DMS114 treated with DMSO at 0.1 percent for 48 hours (cell line): ENCODE measurements at regions not wholly inside any gene's neighbourhood (a gene's known extent, or its start where the extent isn't known, plus 50 kb on each side); places are given as distances from the start of the nearest gene placed in this dataset.

Experiments
- DNase-seq: peaks from one replicate; lab custom pipeline; 2025; ENCODE audit not compliant: unreplicated experiment; lab: John Stamatoyannopoulos, UW

DNA sequence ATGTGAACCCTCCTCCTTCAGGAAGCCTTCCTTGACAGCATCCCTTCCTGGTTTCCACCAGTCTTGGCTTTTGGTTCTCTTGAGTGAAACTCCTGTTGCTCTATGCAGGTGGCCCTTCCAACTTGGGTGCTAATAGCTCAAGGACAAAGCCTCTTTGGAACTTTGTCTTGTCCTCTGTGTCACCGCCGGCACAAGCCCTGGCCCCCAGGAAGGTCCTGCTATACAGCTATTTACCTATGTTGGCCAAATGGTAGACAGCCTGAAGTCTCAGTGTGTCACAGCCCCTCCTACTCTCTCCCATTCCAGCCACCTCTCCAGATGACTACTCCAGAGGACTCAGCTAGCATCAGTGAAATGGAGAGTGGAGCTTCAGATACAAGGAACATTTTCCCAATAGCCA lies 94.7 kb upstream of the ZNF618 start:
- DNase-seq: no peak

DNA sequence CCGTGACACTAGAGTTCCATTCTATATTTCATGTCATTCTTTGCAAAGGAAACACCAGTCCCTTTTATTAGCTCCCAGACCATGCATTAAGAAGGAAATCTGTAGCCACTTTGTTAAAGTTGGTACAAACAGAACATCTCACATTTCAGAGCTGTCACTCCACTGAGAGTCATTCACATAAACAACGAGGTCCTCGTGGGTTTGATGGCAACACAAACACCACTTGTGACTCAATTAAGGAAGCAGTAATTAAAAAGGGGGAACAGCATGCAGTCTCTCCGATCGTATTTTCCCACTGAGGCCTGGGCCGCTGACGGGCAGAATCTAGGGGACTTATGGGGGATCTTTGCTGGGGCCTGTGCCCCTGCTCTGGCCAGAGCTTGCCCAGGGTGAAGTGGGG lies 94.2 kb upstream of the ZNF618 start:
- no peak for DNase-seq

DNA sequence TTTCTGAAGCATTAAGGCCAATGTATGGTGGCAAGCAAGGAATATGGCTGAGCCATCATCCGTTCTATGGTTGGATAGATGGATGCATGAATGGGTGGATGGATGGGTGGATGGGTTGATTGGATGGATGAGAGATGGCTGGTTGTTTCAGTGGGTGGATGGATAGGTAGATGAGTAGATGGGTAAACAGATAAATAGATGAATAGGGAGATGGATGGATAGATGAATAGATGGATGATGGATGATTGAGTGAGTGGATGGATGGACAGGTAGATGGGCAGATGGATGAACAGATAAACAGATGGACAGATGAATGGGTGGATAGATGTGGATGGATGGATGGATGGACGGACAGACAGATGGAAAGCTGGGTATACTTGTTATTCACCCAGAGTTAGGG lies 92.6 kb upstream of the ZNF618 start:
- DNase-seq: no peak

DNA sequence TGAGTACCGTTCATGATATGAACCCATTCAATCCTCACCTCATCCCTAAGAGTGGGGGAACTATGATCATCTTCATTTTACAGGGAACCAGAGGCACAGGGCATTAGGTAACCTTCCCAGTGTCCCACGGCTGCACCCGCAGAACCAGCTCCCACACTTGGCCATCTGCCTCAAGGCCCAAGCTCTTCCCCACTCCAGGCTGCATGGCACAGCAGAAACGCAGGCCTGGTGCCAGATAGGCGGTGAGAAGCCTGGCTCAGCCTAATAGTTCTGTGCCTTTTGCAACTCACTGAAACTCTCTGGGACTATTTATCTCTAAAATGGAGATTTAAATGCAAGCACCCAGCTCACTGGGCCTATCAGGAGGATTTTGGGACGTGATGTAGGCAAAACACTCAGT lies 90.8 kb upstream of the ZNF618 start:
- DNase-seq: no peak

DNA sequence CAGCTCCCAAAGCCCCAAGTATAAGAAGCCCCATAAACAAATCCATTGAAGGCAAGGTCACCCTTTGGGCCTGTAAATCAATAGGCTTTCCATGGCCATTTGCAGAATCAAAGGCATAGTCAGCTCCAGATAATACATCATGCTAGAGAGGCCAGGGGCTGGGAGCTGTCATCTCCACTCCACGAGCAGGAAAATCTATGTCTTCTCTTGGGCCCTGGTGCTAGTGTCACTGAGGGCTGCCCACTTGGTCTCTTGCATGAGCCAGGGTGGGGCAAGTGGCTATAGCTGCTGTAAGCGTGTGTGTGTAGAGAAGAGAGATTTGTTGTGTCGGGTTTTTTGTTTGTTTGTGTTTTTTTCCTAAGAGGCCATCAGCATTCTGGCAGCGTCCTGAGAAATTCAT lies 90.0 kb upstream of the ZNF618 start:
- DNase-seq: no peak

DNA sequence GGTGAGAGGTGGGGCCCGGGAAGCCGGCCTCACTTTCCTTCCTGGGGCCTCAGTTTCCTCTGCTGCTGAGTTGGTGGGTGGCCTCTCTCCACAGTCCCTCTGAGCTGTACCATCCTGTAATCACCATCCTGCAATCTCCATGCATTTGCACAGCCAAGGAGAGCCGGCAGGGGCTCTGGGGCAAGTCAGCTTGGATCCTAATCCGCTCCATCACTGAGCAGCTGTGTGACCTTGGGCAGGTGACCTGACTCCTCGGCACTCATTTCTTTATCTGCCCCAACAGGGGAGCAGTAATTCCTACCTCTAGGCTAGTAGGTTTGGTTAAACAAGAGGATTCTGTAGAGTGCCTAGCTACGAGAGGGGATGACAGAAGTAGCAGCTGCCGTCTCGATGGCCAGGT lies 88.2 kb upstream of the ZNF618 start:
- DNase-seq: no peak

DNA sequence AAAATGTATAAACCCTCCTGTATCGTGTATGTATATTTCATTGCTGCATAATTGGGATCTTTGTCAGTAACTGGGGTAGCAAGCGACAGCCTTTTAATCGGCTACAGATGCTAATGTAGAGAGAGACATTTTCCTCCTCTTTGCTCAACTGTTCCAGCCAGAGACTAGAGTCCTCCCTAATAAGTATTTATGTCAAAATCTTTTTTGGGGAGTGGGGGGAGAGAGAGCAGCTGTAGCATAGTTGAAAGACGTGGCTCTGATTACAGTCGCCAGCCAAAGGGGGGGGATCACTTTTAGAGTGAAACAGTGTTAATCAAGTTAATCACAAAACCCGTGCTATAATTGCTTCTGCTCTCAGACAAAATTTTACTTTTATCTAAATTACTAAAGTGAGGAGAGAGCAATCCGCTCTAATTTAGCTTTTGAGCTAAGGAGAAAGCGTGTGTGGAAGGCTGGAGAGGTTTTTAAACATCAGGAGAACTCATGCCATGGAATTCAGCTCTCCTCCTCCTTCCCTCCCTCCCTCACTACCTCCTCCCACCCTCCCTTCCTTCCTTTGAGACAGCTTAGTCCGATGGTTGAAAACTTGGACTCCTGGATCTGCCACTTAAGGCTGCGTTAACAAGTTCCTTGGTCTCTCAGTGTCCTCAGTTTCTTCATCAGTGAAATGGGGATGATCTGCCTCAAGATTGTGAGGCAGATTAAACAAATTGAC lies 87.3 kb upstream of the ZNF618 start:
- DNase-seq: no peak

DNA sequence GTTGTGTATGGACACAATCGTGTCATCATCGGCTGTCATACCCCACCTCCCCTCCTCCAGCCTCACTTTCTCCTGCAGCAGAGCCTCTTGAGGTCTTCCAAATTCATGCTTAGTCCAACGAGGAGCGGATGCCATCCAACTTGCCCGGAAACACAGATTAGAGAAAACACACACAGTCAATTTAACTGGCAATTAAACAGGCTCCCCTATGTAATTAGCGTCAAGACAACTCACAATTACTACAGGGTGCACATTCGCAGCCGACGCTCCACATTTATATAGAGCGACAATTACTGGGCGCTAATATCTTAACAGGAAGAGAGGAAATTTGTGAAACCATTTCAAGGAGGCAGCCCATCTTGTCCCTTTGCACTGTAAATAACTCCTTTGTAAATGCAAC lies 86.0 kb upstream of the ZNF618 start:
- no peak for DNase-seq

DNA sequence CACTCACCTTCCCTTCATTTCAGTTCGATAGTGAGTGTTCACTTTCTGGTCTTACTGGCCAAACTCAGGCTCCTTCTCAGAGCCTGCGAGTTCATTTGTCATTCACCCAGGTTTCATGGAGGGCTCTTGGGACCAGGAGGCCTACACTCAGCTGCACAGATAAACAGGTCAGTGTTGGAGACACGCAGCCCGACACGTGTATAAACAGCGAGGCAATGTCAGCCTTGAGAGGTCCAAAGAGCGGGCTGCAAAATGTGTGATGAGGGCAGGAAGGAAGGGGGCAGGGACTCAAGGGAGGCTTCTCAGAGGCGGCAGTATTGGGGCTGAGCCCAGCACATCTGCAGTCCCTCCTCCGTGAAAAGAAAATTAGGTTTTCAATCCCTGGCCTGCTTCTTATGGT lies 82.6 kb upstream of the ZNF618 start:
- no peak for DNase-seq

DNA sequence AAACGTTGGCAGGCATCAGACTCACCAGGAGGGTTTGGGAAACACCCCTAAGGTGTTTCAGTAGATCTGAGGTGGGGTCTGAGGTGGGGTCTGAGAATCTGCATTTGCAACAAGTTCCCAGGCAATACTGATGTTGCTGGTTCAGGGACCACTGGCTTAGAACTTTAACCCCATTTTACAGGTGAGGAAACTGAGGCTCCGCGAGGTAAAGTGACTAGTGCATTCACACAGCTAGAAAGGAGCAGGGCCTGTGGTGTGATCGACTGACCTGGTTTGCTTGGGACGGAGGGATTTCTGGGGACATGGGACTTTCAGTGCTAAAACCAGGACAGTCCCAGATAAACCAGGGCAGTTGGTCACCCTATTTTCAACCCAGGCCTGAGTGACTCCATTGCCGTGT lies 81.4 kb upstream of the ZNF618 start:
- no peak for DNase-seq

DNA sequence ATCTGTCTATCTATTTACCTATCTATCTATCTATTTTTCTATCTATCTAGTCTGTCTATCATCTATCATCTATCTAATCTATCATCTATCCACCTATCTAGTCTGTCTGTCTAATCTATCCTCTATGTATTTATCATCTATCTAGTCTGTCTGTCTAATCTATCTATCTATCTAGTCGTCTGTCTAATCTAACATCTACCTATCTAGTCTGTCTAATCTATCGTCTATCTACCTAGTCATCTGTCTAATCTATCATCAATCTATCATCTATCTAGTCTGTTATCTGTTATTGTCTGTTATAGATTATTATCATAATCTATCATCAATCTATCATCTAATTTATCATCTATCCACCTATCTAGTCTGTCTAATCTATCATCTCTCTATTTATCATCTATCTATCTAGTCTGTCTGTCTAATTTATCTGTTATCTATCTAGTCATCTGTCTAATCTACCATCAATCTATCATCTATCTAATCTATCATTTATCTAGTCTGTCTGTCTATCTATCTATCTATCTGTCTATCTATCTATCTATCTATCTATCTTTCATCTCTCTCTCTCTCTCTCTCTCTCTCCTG lies 80.2 kb upstream of the ZNF618 start:
- no peak for DNase-seq

DNA sequence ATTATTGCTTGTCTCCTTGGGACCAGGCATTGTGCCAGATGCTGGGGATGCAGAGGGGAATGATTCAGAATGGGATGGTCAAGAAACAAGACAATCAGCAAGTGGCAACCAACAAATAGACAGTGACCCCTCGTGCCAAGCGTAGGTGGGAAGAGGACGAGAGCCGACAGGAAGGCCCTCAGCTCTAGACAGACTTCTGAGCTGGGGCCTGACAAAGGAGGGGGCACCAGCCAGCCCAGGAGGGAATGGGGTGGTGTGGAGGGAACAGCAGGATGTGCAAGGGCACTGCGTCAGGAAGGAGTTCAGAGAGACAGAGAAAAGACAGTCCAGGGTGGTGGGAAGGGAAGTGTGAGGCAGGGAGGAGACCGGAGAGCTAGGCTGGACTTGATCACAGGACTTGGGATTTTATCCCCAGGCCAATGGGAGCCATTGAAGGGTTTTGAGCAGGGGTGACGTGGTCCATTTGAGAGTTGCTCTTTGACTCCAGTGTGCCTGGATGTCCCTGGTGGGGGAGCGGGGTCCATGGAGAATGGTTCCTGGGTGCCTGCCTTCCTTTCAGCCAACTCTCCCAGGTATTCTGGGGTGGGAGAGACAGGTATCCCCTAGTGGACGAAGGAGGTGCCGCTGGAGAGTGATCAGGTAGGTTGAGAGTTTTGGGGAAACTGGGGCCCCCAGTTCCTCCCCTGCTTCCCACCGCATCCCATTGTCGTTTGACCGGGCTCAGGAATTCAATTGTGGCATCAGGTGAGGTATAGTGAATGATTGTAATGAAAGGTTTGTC lies 79.3 kb upstream of the ZNF618 start:
- DNase-seq: no peak

DNA sequence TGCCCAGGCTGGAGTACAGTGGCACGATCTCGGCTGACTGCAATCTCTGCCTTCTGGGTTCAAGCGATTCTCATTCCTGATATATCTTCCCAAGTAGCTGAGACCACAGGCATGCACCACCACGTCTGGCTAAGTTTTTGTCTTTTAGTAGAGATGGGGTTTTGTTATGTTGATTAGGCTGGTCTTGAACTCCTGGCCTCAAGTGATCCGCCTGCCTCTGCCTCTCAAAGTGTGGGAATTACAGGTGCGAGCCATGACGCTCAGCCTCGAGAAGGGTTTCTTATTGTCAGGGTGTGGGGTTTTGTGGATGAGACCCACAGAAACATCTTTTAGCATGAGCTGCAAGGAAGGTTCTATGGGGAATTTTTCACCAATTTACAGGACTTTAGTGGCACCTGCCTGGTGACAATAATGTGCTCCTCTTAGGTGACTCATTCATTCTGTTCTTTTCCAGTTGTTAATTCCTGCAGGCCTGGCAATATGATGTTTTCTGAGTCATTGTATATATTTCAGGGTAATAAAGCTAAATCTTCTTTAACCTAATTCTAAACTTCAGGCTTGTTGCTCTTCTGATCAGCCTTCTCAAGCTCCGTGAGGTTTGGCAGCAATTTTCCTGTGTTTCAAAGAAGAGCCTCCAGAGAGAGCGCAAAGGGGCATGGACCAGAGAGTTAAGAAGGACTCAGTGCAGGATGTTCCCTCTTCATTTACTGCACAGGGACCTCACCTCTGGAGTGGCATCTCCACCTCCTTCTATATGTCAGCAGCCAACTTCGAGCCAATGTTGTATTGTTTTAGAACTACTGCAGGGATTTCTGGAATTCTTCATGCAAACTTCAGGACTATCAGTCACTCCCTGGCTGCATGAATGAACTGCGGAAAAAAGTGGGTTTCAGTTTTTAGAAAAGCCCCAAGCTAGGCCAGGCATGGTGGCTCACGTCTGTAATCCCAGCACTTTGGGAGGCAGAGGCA lies 77.8 kb upstream of the ZNF618 start:
- no peak for DNase-seq

DNA sequence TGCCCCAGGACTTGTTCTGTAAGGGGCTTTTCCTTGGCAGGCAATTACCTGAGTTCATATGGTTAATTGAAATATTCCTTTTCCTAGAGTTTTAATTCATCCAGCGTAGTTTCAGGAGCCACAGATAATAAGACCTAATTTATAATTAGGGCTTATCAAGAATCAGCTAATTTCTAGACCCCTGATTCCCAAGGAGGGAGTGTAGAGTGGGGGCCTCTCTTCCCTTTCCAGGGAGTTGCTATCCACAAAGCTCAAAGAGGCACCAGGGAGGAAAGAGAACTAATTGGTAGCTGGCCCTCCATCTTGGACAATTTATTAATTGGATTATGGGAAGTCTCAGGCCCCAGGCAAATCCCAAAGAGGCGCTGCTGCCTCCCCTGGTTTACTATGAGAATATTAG lies 75.8 kb upstream of the ZNF618 start:
- DNase-seq: no peak

DNA sequence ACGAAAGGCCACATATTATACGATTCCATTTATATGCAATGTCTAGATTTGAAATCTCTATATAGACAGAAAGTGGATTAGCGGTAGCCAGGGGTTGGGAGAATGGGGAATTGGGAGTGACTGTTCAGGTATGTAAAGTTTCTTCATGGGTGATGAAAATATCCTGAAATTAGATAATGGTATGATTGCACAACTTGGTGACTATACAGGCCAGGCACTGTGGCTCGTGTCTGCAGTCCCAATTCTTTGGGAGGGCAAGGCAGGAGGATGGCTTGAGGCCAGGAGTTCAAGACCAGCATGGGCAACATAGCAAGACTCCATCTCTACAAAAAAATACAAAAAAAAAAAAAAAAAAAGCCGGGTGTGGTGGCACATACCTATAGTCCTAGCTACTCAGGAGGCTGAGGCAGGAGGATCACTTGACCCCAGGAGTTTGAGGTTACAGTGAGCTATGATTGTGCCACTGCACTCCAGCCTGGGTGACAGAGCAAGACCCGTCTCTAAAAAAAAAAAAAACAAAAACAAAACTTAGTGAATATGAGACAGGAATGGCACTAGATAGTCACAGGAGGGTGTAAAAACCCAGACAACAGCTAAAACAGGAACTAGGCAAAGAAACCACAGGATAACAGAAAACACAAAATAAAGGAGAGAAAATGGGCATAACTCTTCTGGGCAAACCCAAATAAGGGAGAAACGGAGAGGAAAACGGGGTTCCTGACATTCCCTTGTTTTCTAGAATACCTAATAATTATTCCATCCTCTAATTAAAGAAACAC lies 72.1 kb upstream of the ZNF618 start:
- DNase-seq: no peak

DNA sequence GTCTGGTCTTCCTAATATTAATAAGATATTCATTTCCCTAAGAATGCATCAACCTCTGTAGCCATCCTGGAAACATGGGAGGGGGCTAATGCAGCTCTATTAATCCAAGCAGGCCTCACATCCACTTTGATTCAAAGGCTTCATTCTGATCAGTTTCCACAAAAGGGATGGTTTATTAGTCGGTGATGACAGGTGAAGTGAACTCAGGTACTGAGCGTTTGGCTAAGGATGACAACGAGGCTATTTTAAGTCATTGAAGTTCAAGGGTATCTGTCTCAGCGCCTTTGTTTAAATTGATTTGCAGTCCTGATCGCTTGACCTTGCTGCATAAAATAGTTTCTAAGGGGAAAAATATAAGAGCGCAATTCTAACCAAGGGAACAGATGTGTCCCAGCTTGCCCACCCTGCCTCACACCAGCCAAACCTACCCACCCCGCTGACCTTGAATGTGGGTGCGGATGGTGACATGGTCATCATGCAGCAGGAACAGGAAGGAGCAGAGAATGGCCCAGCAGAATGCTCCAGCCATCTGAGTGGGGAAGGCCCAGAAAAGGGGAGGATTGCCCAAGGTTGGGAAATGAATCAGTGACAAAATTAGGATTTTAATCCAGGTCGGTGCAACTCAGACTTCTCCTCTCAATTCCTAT lies 70.5 kb upstream of the ZNF618 start:
- no peak for DNase-seq

DNA sequence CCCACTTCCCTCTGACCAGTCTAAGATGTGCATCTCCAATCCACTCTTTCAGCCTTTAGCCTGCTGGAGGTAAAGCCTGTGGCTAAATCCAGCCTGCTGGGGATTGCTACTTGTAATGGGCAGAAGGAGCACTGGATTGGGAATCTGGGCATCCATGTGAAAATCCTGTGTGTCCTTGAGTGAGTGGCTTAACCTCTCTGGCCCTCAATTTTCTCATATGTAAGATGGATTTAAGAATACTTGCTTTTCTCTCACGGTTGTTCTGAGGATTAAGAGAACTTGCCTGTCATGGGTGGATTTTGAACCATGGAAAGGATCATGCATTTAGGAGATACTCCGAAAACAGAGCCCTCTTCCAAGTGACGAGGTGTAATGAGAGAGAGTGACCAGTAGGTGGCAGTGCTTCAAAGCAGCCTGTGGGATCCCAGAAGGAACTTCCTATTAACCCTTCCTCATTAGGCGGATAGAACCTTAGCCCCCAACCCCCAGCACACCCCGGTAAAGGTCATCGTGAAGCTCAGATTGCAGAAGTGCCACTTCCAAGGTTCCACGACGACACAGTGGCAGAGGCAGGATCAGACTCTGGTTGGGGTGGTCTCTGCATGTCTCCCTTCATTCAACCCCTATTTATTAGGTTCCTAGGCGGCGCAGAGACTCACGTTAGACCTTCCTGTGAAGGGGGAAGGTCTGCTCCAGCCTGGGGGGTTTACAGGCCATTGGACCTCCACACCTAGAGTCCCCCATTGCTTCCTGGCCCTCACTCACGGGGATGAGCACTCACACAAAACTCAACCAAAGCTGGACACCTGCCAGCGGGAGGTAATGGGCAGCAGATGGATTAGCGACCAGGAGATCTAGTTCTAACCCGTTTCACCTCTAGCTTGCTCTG lies 68.7 kb upstream of the ZNF618 start:
- DNase-seq: peak; percentile 36

DNA sequence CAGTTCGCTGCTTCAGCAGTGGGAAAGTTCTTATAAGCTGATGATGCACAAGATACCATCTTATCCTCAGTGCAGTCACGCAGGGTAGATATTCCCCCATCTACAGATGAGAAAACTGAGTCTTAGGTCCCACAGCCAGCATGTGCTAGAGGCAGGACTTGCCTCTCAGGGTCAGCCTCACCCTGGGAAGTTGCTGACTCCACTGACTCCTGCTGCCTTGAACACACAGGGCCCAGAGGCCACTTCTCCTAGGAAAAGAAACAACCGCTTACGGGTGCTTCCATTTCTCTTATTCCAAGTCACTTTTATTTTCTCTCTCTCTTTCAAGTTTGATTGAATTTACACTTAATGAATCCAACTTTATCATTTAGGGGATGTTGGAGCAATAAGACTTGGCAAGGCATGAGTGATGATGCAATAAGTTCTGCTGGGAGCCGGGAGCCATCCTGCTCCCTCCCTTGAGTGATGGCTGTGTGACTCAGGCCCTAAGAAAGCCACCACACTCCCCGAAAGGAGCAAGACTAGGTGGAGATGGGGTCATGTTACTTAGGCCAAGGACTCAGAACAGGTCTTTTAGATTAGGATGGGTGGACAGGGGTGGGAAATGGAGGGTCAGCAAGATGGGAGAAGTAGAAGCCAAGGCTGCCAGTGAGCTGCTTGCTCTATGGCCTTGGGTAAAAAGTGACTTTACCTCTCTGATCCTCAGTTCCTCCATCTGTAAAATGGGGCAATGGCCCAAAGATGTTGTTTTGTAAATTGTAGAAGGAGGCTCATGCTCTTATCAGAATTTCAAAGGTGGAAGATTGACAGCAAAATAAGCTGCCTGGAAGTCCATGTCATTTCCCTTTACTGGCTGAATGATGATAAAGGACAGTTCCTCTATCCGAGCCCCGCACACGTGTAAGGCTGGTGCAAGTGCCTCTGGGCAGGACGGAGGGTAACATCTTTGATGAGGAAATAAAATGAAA lies 67.4 kb upstream of the ZNF618 start:
- DNase-seq: no peak
